Limb (tissue), 2 donors: ENCODE measurements at regions not wholly inside any gene's neighbourhood (a gene's known extent, or its start where the extent isn't known, plus 50 kb on each side); places are given as distances from the start of the nearest gene placed in this dataset.

Experiments
- DNase-seq, 2 donors: peaks; one replicate each; pipeline ENCODE4 v3.0.0-alpha.2; 2016; ENCODE audit errors: extremely low spot score in 2 of 2

DNA sequence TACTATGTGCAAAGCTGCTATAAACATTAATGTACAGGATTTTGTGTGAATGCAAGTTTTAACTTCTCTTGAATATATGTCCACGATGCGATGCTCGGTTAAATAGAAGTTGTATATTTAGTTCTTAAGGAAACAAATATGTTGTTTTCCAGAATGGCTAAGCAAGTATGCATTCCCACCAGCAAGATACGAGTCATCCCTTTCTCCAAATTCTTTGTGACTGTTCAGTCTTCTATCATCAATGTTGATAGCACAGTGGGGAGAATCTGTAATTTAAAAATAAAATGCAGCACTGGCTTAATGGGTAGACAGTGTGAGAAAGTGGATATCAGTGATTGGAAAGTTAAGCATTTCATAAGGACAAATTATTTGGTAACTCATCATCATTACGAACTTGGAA is 1340.8 kb downstream of the PCDH9 start:
- no peak for DNase-seq

DNA sequence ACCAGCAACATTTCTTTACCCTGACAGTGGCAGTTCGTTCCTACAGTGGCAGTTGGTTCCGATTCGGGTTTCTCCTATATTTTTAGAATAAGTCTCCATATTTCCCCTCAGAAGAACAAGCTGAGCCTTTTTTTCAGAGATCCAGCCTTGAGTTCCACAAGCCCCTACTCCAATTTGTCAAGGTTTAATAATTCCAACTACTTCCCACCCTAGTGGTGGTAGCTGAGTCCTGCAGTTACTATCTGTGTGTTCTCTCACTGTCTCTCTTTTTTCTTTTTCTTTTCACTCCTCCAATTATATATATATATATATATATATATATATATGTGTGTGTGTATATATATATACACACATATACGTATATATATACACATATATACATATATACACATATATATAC is 1347.3 kb downstream of the PCDH9 start:
- no peak for DNase-seq

DNA sequence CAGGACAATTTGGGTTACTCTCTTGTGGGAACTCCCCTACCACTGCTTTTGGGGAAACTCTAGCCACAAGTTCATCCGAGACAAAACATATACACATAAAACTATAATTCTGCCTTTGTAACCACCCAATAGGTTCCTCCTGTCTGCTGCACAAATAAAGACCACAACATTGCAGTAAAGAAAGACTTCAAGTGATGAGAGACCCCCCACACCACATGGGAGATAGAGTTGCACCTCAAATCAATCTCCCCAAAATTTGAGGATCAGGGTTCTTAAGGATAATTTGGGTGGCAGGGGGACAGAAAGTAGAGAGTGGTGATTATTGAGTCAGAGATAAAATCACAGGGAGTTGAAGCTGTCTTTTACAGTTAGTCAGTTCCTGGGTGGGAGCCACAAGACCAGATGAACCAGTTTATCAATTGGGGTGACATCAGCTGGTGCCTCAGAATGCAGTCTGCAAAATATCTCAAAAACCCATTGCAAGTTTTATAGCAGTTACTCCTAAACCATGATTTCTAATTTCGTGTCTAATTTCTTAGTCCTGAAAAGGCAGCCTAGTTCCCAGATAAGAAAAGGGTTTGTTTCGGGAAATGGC is 1348.5 kb downstream of the PCDH9 start:
- DNase-seq = no peak

DNA sequence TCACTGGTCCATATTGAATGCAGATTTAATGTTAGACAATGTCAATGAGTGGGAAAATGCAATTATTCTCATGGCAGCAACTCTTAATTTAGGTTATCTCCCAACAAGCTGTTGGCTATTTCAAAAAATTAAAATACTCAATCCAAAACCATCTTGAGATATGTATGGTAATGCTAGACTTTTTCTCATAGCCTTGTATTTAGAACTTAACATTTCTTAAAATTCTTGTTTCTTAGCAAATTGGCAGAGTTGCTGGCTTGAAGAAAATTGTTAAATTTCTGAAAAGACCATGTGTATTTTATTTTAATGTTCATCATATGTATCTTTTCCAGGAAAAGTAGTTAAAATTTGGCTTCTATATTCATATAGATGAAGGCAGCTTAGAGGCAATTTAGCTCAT is 1355.1 kb downstream of the PCDH9 start:
- no peak for DNase-seq

DNA sequence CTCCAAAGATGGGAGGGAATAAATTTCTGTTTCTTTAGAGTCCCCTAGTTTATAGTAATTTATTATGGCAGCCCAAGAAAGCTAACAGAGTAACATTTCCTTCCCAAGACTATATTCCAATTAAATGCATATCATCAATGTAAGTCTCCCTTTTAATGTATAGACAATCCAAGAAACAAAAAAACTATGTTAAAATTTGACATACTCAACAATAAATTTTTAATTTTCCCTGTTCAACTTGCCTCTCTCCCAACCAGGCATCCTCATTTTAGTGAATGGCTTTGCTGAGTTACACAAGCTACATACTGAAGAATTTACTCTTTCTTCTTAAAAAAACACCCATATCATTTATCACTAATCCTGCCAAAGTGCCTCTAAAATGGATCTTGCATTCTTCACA is 1357.7 kb downstream of the PCDH9 start:
- DNase-seq = no peak

DNA sequence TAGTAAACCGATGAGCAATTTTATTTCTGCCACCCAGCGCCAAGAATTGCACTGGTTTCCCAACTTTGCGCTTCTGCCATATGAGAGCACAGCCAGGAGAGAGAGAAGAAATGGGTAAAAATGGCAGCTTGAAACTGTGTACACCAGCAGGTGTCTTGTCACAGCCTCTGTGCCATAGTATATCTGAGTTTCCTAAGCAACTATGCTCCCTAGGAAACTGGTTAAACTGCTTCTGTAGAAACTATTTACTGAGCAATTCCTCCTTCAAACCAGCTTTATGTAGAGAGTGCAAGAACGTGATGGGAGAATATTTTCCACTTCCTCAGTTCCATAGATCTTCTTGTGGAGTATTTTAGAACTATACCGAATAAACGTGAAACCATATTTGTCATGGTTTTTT is 1361.3 kb downstream of the PCDH9 start:
- DNase-seq = no peak

DNA sequence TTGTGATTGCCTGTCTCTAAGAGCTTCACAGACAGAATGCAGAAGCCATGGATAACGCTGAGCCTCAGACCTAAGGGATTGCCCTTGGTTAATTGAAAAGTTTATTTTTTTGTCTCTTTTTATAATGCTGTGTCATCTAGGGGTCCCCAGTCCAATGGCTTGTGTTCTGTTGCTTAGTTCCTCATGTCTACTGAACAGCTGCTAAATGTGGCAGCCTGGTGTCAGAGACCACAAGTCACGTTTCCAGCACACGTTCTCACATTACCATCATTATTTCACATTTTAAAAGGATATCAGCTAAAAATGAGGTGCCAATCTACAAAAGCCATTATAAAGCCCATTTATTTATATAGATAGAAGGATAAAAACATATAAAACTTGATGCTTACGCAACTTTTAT is 1362.0 kb downstream of the PCDH9 start:
- no peak for DNase-seq

DNA sequence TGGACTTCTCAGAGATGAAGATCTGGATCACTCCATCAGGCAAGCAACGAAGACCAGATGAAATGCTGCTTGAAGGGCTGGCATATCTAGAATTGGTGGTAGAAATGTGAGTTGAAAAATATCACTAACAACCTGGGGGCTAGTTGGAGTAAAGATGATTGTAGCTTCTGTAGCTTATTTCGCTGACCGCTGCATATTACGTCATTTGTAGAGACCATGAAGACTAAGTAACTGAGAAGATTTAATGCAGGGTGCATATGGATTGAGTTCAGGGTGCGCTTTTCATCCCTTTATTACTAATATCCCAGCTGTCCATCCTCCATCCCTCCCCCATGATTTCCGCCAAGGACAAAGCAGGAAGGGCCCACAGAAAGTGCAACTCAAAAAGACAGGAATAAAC is 1364.0 kb downstream of the PCDH9 start:
- DNase-seq = no peak

DNA sequence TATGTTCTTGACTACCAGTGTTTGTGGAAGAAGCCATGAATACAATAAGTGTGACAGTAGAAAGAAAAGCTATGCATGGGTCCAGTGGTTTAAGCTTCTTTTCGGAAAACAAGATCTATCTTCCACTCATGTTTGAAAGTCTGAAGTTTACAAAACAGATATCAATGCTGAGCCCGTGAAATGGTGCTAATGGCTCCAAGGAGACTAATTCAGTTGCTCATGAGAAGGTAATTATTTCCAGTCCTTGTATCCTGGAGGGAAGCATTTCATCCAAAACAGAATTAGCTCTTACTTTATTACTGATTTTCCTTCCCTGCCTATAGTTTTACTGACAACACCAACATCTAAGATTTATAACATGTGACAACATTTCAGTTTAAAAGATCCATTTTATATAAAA is 1364.9 kb downstream of the PCDH9 start:
- DNase-seq = no peak

DNA sequence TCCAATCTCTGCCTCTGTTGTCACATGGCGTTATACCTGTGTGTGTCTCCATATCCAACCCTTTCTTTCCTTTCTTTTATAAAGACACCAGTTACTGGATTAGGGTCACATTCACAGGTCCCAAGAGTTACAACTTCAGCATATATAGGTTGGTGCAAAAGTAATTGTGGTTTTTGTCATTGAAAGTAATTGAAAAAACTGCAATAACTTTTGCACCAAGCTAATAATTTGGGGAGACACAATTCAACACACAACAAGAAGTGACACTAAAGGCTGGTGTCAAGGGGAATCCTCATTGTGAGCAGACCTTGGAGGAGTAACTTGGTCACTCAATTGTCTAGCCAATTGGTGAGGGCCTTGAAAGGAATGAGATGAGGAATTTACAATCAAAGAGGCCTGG is 1366.1 kb downstream of the PCDH9 start:
- no peak for DNase-seq

DNA sequence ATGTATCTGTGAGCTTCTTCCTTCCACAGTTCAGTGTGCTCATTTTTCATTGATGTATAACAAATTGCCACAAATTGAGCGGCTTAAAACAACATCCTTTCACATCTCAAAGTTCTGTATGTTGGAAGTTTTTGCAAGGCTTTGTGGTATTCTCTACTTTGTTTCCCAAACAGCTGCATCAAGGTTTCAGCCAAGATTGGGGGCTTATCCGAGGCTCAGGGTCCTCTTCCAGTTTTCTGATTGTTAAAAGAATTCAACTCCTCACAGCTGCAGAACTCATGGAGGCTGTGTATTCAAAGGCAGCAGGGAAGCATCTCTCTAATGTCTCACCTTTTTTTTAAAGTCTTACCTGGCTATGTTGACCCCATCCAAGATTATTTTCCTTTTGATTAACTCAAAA is 1369.8 kb downstream of the PCDH9 start:
- DNase-seq = no peak

DNA sequence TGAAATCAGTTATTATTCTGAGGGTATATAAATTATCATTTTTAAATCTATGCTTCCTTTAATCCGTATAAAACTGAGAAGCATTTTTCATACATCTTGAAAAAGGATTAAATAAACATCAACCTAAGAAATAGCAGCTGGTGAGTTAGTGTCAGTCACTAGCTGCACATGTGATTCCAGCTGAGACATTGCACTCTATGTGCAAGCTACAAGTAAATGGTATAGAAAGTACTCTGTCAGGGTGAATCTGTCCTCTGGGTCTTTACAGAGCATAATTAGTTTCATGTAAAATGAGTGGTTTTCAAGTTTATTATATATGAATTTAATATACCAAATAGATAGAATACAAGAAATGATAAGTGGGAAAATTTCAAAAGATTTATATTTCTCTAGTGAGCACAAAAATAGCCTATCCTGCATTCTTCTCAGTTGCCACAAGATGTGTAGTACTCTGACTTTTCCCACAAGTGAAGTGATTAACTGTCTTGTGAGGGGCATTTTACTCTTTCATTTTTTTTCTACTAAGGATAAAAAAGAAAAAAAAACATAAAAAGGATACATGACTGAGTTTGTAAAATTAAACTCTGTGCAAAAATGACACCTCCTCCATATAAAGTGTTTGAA is 1372.1 kb downstream of the PCDH9 start:
- DNase-seq = no peak

DNA sequence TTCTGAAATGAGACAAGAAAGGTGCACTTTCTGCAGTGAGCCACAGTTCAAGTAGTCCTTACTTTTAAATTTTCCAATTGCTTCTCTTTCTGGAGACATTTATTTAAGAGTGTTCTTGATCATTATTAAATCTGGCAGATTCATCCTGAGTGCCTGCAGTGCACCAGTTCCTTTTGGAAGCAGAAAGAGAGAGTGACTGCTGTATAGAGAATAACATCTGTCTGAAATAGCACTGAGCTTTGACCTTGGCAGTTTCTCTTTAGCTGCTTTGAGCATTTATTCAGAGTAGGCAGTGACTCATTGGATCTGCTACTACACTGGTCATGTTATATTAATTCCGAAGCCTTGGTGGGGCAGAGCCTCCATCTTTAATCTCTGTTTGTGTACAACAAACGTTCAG is 1373.7 kb downstream of the PCDH9 start:
- DNase-seq = no peak

DNA sequence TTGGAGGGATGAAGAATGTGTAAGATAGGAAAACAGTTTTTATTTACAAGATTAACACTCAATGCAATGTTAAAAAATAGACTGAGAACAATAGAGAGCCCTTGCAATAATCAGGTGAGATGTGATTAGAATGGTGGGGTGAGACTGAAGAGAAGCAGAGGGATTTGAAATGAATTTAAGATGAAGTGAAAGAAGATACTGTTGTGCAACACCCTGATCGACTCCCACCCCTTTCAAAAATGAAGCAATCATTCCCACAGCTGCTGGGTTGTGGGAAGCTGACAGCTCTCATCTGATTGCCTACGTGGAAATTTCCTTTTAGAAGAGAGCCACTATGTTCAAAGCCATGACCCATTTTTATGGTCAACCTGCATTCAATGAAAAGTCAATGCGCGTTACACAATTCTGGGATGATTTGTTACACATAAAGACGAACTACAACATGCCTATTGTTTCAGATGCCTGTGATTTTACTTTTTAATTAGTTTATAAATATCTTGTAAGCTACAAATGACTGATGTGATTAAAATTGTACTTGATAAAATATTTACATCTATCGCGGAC is 1374.8 kb downstream of the PCDH9 start:
- no peak for DNase-seq

DNA sequence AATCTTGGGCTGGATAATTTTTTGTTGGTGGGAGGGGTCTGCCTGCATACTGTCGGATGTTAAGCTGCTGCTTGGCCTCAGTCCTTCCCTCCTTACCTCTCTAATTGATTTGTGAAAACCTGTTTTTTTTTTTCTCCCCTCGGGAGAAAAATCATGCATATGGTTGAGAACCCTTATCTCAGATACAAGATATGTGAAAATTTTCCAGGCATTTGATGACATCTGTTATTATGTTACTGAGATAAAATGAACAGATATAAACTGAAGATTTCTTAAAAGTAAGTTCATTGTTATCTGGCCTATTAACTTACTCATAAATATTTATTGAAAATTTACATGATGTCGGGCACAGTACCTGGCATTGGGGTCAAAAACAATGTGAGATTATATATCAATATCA is 1375.7 kb downstream of the PCDH9 start:
- DNase-seq = no peak

DNA sequence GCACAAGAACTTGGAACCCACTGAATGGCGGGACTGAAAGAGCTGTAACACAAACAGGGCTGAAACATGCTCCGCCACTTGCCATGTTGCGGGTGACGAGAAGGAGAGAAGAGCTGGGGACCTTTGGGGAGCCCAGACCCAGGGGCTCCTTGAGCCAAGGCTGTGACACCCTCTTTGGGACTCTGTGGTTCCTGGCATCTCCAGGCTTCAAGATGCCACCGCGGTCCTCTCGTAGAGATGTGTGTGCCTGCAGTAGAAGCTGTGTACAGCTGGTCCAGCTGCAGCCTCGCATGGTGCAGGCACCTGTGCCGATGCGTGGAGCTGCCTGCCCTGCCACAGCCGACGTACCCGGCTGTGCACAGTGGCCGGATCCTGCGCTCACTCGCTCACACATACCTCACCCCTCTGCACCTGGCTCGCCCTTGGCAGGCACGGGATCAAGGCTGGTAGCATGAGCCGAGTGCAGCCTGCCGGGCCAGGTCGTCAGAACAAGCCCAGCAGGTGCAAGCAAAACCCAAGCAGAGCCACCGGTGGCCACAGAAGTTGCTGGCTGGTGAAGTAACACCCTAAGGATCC is 1385.8 kb downstream of the PCDH9 start:
- no peak for DNase-seq

DNA sequence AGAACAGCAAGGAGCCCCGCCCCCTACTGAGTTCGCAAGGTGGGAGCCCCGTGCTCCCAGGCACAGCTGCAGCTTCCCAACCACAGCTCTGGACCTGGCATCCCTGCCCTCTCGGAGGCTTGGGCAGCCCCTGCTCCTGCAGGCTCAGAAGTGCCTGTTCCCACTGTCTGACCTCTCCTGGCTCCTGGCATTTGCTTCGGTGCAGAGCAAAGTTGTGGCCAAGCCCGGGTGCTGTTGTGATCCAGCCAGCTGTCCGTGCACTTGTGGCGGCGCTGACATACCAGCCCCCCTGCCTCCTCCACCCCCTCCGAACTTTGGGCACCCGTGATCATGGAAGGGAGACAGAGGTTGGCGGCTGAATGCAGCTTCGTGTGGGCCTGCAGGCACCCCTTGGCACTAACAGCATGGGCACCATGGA is 1386.8 kb downstream of the PCDH9 start:
- DNase-seq = no peak

DNA sequence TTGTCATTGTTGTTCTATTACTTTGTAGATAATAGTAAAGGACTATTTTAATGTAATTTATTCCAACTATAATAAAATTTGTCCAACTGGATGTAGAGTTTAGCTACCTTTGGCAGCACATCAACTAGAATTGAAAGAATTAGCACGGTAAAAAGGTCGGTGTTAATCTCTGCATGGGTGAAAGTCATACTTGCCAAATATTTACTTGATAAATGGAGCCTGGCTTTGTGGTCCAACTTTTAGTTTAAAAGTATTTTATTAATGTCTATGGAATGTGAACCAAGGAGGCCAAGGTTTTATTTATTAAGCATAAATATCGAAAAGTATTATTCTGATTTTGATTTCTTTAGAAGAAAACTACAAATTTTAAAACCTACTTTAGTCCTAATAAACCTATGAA is 1389.0 kb downstream of the PCDH9 start:
- DNase-seq = no peak

DNA sequence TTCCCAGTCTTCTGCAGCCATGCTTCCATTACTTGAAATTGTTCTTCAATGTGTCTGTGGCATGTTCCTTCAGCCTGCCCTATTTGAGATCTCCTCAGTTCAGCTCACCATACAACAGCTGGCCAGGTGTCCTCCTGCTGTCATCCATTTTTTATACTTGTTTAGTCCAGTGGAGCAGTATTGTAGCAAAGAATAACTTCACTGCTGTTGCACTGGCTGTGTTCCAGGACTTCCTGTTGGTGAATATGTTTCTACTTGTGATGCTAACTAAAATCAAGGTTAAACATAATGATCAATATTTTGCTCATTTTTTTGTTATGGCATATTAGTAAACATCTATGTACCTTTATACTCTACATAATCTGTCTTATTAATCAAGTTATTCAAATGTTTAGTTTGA is 1394.1 kb downstream of the PCDH9 start:
- DNase-seq = no peak

DNA sequence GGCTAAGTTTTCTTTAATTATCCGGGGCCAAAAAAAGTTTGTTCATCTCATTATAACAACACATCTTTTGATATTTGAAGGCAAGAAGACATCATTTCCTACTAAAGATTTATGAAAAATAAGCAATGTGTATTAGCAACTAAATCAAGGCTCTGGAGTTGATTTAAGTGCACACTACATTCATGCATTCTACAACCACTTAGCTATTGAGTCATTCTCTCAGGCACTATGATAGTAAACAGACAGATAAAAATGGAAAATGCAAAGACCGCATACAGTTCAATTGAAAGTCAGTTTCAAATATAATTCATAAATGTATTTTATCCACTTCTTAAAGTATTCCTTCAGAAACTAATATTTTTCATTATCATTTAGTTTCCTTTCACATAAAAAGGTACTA is 1395.2 kb downstream of the PCDH9 start:
- DNase-seq = no peak

DNA sequence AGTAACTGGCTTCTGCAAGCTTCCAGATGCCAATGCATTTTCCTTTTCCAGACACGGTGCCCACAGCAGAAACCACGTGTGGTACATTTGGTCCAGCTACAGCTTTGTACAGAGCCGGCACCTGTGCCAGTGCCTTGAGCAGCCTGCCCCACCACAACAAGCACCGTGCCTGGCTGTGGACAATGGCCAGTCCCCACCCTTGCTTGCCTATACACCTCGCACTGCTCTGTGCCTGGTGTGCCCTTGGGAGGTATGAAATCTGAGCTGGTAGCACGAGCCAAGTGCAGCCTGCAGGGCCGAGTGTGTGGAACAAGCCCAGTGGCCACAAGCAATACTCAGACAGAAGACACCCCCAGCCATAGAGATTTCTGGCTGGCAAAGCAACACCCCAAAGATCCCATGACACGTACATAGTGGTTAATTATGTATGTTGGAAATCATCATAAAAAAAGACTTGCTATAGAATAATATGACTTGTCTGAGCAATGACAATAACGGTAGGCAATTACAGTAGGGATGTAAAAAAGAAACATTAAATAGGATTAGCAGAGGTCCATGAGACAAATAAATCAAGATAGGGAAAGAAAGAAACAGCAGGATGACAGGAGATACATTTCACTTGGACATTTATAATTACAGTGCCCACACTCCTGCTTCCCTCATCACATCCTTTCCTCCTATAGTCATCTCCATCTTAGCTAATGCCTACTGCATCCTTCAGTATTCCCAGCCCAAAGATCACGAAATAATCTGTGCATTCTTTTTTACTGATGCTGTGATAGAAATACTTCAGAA is 1399.5 kb downstream of the PCDH9 start:
- DNase-seq = no peak

DNA sequence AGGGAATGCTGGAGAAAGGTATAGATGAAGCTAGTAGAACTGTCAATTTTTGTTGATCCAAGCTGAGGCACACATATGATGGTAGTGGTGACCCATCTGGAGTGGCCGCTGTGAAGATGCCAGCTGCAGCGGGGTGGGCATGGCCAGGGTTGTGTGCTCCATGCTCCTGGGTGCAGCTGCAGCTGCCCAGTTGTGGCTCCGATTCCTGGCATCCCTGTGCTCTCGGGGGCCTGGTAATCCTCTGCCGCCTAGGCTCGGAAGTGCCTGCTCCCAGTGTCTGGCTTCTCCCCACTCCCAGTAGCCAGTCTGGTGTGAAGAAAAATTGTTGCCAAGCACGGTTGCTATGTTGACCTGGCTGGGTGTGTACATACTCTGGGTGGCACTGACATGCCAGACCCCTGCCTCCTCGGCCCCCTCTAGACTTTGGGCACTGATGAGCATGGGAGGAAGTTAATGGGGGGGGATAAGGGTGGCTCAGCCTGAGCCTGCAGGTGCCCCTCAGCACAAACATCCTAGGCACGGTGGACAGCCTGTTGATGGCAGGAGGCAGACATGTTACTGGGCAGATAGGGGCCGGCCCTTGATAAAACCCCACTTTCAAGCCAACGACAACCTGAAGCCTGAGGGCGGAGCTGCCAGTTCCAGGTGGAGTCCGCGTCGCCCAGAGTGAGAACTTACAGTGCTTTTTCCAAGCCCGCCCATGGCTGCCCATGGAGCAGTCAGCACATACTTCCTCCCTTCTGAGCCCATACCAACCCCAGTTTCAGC is 1400.7 kb downstream of the PCDH9 start:
- no peak for DNase-seq
